IPS DF 6.9 (cell line): ENCODE measurements at regions not wholly inside any gene's neighbourhood (a gene's known extent, or its start where the extent isn't known, plus 50 kb on each side); places are given as distances from the start of the nearest gene placed in this dataset.
"Not testable (repeated sequence)": the region's sequence is repeated elsewhere in the genome, so short reads cannot be mapped to it uniquely, and the experiment has no call there.

Experiments used
- DNase-seq: peaks from one replicate; pipeline ENCODE4 v3.0.0-alpha.2; 2013; ENCODE audit warnings: low read depth, low spot score
- H3K27ac ChIP-seq: one replicate; pipeline ENCODE4 v1.5.1; 2013; ENCODE audit warnings: low read length, control low read depth
- H3K27me3 ChIP-seq: 2 replicates; pipeline ENCODE4 v1.6.1; 2013; ENCODE audit warnings: mild to moderate bottlenecking, low read length; ENCODE audit not compliant: control insufficient read depth, insufficient read depth
- H3K36me3 ChIP-seq: 2 replicates; pipeline ENCODE4 v1.6.1; 2013; ENCODE audit warnings: low read length; ENCODE audit not compliant: control insufficient read depth, insufficient read depth
- H3K4me1 ChIP-seq: 2 replicates; pipeline ENCODE4 v1.6.1; 2013; ENCODE audit warnings: low read length; ENCODE audit not compliant: control insufficient read depth, insufficient read depth
- H3K4me3 ChIP-seq: 2 replicates; pipeline ENCODE4 v1.5.1; 2013; ENCODE audit warnings: mild to moderate bottlenecking, low read length
- H3K9me3 ChIP-seq: 2 replicates; pipeline ENCODE4 v1.6.1; 2013; ENCODE audit warnings: low read length, inconsistent platforms; ENCODE audit not compliant: control insufficient read depth, insufficient read depth
- WGBS: extraction: QIAGEN DNeasy Blood & Tissue Kit; methylation state at CpG from one replicate; pipeline ENCODE4 v1.1.7; 2013; ENCODE audit warnings: mixed read lengths, missing lambda C conversion rate; ENCODE audit not compliant: insufficient read length, insufficient coverage; 5-methylcytosine and 5-hydroxymethylcytosine counted together

DNA sequence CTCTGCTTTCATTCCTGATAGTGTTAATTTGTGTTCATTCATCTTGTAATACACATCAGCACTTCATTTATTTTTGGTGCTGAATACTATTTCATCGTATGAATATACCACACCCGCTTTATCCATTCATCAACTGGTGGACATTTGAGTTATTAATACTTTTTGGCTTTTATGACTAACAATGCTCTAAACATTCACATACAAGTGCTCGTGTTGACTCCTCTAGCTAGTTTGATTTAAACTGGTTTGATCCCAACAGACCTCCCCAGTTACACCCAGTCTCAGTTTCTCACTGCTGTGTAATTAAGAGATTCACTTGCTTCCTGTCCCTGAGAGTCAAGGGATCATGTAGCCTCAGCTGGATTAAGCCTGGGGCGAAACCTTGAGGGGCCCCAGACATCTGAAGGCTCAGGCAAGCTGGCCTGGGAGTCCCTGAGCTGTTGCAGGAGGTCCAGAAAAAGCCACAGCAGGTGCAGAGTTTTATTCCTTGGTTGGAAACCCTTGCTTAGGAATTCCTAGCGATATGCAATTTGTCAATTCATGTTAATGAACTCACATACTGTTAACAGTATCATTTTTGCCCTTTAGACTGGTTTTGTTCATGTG is 52.8 kb upstream of the CLDN24 start:
- Histone ChIP-seq H3K27ac (no peak overlapping the region), H3K9me3 (no peaks in the 10 kb centered on the region), H3K36me3 (no peaks in the 10 kb centered on the region), H3K4me1 (no peaks in the 10 kb centered on the region), H3K4me3 (no peak overlapping the region), H3K27me3 (no peaks in the 10 kb centered on the region)
- no CpG with 5 or more reads among the region's 5 CpGs for WGBS
- no peak for DNase-seq

- no peaks in the 10 kb centered on the region for H3K27me3 ChIP-seq
- H3K27ac ChIP-seq: no peak overlapping the region
- H3K9me3 ChIP-seq: no peaks in the 10 kb centered on the region
- WGBS: no CpG with 5 or more reads among the region's 21 CpGs
- no peak for DNase-seq
- peak overlapping the region; percentile 21; the same call in 1 of the 2 replicates for H3K4me3 ChIP-seq
- H3K36me3 ChIP-seq: no peaks in the 10 kb centered on the region
- no peaks in the 10 kb centered on the region for H3K4me1 ChIP-seq
These were observed 54.2 kb upstream of the CLDN24 start for GRCh38 chr4:183376381-183376780.

DNA sequence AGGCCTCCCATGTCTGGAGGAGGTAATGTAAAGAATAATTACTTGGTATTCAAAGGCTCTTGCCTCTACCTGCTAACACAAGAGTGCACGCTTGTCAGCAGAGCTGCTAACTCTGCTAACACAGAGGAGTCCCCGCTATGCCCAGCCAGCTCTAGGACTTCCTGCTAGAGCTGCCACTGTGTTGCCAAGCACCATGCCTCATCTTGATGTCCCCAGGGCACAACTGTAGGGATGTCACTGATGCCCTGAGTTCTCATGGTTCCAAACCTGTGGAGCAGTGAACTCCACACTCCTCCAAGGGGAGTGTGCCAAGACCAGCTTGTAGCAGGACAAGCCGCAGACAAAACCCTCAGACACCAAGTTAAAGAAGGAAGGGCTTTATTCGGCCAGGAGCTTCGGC is 55.3 kb upstream of the CLDN24 start:
- Histone ChIP-seq H3K4me1 (no peaks in the 10 kb centered on the region), H3K27me3 (no peaks in the 10 kb centered on the region), H3K9me3 (no peaks in the 10 kb centered on the region), H3K4me3 (no peak overlapping the region), H3K27ac (no peak overlapping the region), H3K36me3 (no peaks in the 10 kb centered on the region)
- no peak for DNase-seq
- no CpG with 5 or more reads among the region's 5 CpGs for WGBS

DNA sequence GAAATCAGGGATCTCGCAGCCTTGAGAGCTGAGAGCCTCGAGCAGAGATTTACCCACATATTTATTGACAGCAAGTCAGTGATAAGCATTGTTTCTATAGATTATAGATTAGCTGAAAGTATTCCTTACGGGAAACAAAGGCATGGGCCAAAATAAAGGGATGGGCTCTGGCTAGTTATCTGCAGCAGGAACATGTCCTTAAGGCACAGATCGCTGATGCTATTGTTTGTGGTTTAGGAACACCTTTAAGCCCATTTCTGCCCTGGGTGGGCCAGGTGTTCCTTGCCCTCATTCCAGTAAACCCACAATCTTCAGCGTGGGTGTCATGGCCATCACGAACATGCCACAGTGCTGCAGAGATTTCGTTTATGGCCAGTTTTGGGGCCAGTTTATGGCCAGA is 56.1 kb upstream of the CLDN24 start:
- not testable (repeated sequence) for H3K4me3 ChIP-seq
- WGBS: no CpG with 5 or more reads among the region's 7 CpGs

GRCh38 chr4:183380901-183381300 is 58.7 kb upstream of the CLDN24 start:
- Histone ChIP-seq H3K27me3 (no peaks in the 10 kb centered on the region), H3K9me3 (peaks cover 3% of the 10 kb centered on the region; the same call in 1 of the 2 replicates), H3K27ac (no peak overlapping the region), H3K36me3 (no peaks in the 10 kb centered on the region), H3K4me3 (no peak overlapping the region), H3K4me1 (no peaks in the 10 kb centered on the region)
- no peak for DNase-seq
- no CpG with 5 or more reads among the region's 4 CpGs for WGBS

More for the DNA sequence above, 56.1 kb upstream of the CLDN24 start:
- DNase-seq, H3K27ac ChIP-seq, H3K9me3 ChIP-seq, H3K27me3 ChIP-seq, H3K4me1 ChIP-seq, H3K36me3 ChIP-seq: not testable (repeated sequence)

DNA sequence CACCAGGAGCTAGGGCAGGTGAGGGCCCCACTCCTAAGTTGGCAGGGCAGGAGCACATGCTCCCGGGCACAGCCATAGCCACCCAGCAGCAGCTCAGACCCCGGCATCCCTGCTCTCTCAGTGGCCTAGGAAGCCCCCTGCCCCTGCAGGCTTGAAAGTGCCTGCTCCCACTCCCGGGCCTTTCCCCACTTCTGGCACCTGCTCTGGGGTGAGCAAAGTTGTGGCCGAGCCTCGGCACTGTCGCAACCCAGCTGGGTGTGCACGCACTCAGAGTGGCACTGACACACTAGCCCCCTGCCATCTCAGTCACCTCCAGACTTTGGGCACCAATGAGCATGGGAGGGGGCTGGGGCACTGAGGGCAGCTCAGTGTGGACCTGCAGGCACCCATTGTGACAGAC is 60.8 kb upstream of the CDKN2AIP start:
- DNase-seq: no peak
- H3K9me3 ChIP-seq: peaks cover 3% of the 10 kb centered on the region; the same call in 1 of the 2 replicates
- WGBS: no CpG with 5 or more reads among the region's 7 CpGs
- H3K4me3 ChIP-seq: no peak overlapping the region
- H3K4me1 ChIP-seq: no peaks in the 10 kb centered on the region
- H3K27ac ChIP-seq: no peak overlapping the region
- no peaks in the 10 kb centered on the region for H3K27me3 ChIP-seq
- H3K36me3 ChIP-seq: no peaks in the 10 kb centered on the region

- H3K9me3 ChIP-seq: peaks cover 3% of the 10 kb centered on the region; the same call in 1 of the 2 replicates
- no peak overlapping the region for H3K4me3 ChIP-seq
- DNase-seq: no peak
- H3K36me3 ChIP-seq: no peaks in the 10 kb centered on the region
- H3K4me1 ChIP-seq: no peaks in the 10 kb centered on the region
- no peak overlapping the region for H3K27ac ChIP-seq
- H3K27me3 ChIP-seq: no peaks in the 10 kb centered on the region
- no CpG with 5 or more reads among the region's 1 CpG for WGBS
These were observed 59.9 kb upstream of the CDKN2AIP start for GRCh38 chr4:183384516-183384915.

DNA sequence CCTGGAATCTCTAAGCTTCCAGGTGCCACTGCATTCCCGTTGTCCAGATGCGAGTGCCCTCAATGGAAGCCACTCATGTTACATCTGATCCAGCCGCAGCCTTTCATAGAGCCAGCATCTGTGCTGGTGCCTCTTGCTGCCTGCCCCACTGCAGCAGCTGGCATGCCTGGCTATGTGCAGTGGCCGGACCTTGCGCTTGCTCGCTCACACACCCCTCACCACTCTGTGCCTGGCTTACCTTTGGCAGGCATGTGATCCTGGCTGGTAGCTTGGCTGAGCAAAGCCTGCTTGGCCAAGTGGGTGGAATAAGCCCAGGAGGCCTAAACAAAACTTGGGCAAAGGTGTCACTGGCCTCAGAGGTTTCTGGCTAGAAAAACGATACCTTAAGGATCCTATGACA is 59.5 kb upstream of the CDKN2AIP start:
- Histone ChIP-seq H3K9me3 (peaks cover 3% of the 10 kb centered on the region; the same call in 1 of the 2 replicates), H3K27me3 (no peaks in the 10 kb centered on the region), H3K4me1 (no peaks in the 10 kb centered on the region), H3K27ac (no peak overlapping the region), H3K4me3 (no peak overlapping the region), H3K36me3 (no peaks in the 10 kb centered on the region)
- no CpG with 5 or more reads among the region's 7 CpGs for WGBS
- DNase-seq: no peak

- no peaks in the 10 kb centered on the region for H3K36me3 ChIP-seq
- H3K27me3 ChIP-seq: no peaks in the 10 kb centered on the region
- H3K4me3 ChIP-seq: no peak overlapping the region
- peaks cover 3% of the 10 kb centered on the region; the same call in 1 of the 2 replicates for H3K9me3 ChIP-seq
- DNase-seq: no peak
- no peak overlapping the region for H3K27ac ChIP-seq
- WGBS: no CpG with 5 or more reads among the region's 7 CpGs
- H3K4me1 ChIP-seq: no peaks in the 10 kb centered on the region
These were observed 56.4 kb upstream of the CDKN2AIP start for GRCh38 chr4:183388021-183388420.

DNA sequence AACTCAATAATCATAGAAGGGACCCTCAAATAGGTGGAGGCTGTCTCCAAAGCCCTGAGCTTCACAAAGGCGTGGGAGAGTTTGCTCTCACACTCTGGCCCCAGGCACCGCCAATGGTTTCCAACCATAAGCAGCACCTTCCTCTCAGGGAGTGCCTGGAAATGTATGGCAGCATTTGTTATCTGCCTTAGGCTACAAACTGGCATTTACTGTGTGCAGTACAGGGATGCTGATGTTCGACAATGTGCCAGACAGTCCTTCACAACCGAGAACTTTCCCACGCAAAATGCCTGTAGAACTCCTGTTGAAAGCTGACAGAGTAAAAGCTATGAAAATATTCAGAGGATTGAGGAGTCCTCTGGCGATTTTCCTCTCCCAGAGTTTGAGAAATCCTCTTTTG is 55.7 kb upstream of the CDKN2AIP start:
- Histone ChIP-seq H3K36me3 (no peaks in the 10 kb centered on the region), H3K27ac (no peak overlapping the region), H3K27me3 (no peaks in the 10 kb centered on the region), H3K9me3 (peaks cover 3% of the 10 kb centered on the region; the same call in 1 of the 2 replicates), H3K4me1 (no peaks in the 10 kb centered on the region), H3K4me3 (no peak overlapping the region)
- no CpG with 5 or more reads among the region's 6 CpGs for WGBS
- DNase-seq: no peak

- DNase-seq: no peak
- Histone ChIP-seq H3K4me3 (no peak overlapping the region), H3K4me1 (no peaks in the 10 kb centered on the region), H3K9me3 (no peaks in the 10 kb centered on the region), H3K27me3 (no peaks in the 10 kb centered on the region), H3K36me3 (no peaks in the 10 kb centered on the region), H3K27ac (no peak overlapping the region)
- no CpG with 5 or more reads among the region's 5 CpGs for WGBS
These were observed 54.1 kb upstream of the CDKN2AIP start for GRCh38 chr4:183390374-183390773.
